ENCODE measurements at regions not wholly inside any gene's neighbourhood (a gene's known extent, or its start where the extent isn't known, plus 50 kb on each side); places are given as distances from the start of the nearest gene placed in this dataset.

GRCh38 chr3:74664606-74665005, 50.1 kb upstream of the CNTN3 start:
- TF ChIP-seq CTCF (IDR thresholded peaks at IDR 0.05; ENCODE audit: borderline replicate concordance, extremely low read depth, low read length, poor library complexity, severe bottlenecking), result no peak
- no peak for TF ChIP-seq EZH2 (IDR thresholded peaks at IDR 0.05; ENCODE audit: borderline replicate concordance, low read depth, low read length, severe bottlenecking)
